Suprapubic skin (tissue), 4 donors: ENCODE measurements at regions not wholly inside any gene's neighbourhood (a gene's known extent, or its start where the extent isn't known, plus 50 kb on each side); places are given as distances from the start of the nearest gene placed in this dataset.

ENCODE experiments used
- DNase-seq, 2 donors: peaks; one replicate each; pipeline ENCODE4 v3.0.0-alpha.2; 2019; ENCODE audit warnings: low spot score in 2 of 2
- H3K27ac ChIP-seq: fragments of 200-600 bp; sonication (generic); one replicate; pipeline ENCODE4 v1.5.1; 2019
- H3K27me3 ChIP-seq: fragments of 200-600 bp; sonication (generic); one replicate; pipeline ENCODE4 v1.5.1; 2019
- H3K36me3 ChIP-seq: fragments of 200-600 bp; sonication (generic); one replicate; pipeline ENCODE4 v1.5.1; 2019
- H3K4me1 ChIP-seq: fragments of 200-600 bp; sonication (generic); one replicate; pipeline ENCODE4 v1.5.1; 2019
- H3K4me3 ChIP-seq: fragments of 200-600 bp; sonication (generic); one replicate; pipeline ENCODE4 v1.5.1; 2019; ENCODE audit warnings: mild to moderate bottlenecking
- H3K9me3 ChIP-seq: fragments of 200-600 bp; sonication (generic); one replicate; pipeline ENCODE4 v1.5.1; 2019
- CTCF ChIP-seq, 2 donors: fragments of 200-600 bp in 1 of 2; fragments of 450-650 bp in 1 of 2; sonication (generic) in 1 of 2; IDR thresholded peaks; one replicate each; pipeline ENCODE4 v1.5.1; 2016 to 2019; ENCODE audit warnings: antibody characterized with exemption in 2 of 2, mild to moderate bottlenecking in 1 of 2, moderate library complexity in 1 of 2
- EP300 ChIP-seq: sonication (generic); formaldehyde crosslinking; IDR thresholded peaks from one replicate; pipeline ENCODE4 v1.6.1; 2017; ENCODE audit warnings: antibody characterized with exemption
- POLR2A ChIP-seq, 2 donors: fragments of 450-650 bp; IDR thresholded peaks; one replicate each; pipeline ENCODE4 v1.6.1; 2017; ENCODE audit warnings: antibody characterized with exemption in 2 of 2, mild to moderate bottlenecking in 2 of 2, moderate library complexity in 2 of 2
- POLR2AphosphoS5 ChIP-seq, 3 donors: sonication (generic); formaldehyde crosslinking; IDR thresholded peaks; one replicate each; pipeline ENCODE4 v1.6.1; 2017; ENCODE audit warnings: antibody characterized with exemption in 3 of 3
- WGBS: methylation state at CpG from one replicate; pipeline ENCODE4 v1.1.5; 2018; 5-methylcytosine and 5-hydroxymethylcytosine counted together

GRCh38 chr2:9762164-9762563 is 81.1 kb upstream of the TAF1B start:
- WGBS: 87% methylated on average over 5 of the region's 5 CpGs
- Histone ChIP-seq H3K9me3 (no peaks in the 10 kb centered on the region), H3K4me1 (peaks cover 64% of the 10 kb centered on the region), H3K27ac (no peak overlapping the region), H3K4me3 (no peak overlapping the region), H3K27me3 (no peaks in the 10 kb centered on the region), H3K36me3 (no peaks in the 10 kb centered on the region)
- TF ChIP-seq CTCF (IDR thresholded peaks at IDR 0.05) (no peak), POLR2A (IDR thresholded peaks at IDR 0.05) (no peak), EP300 (no peak), POLR2AphosphoS5 (IDR thresholded peaks at IDR 0.05) (no peak)
- no peak for DNase-seq

- H3K27ac ChIP-seq: no peak overlapping the region
- 90% methylated on average over 8 of the region's 9 CpGs for WGBS
- no peaks in the 10 kb centered on the region for H3K36me3 ChIP-seq
- peaks cover 56% of the 10 kb centered on the region for H3K4me1 ChIP-seq
- no peaks in the 10 kb centered on the region for H3K27me3 ChIP-seq
- H3K4me3 ChIP-seq: no peak overlapping the region
- TF ChIP-seq CTCF (IDR thresholded peaks at IDR 0.05) (no peak), POLR2A (IDR thresholded peaks at IDR 0.05) (no peak), POLR2AphosphoS5 (IDR thresholded peaks at IDR 0.05) (no peak), EP300 (no peak)
- DNase-seq: no peak
- no peaks in the 10 kb centered on the region for H3K9me3 ChIP-seq
Observed at GRCh38 chr2:9762941-9763340, 80.3 kb upstream of the TAF1B start.

- 69% methylated on average over 7 of the region's 7 CpGs for WGBS
- H3K27ac ChIP-seq: no peak overlapping the region
- peaks cover 50% of the 10 kb centered on the region for H3K4me1 ChIP-seq
- no peaks in the 10 kb centered on the region for H3K9me3 ChIP-seq
- H3K27me3 ChIP-seq: no peaks in the 10 kb centered on the region
- H3K36me3 ChIP-seq: no peaks in the 10 kb centered on the region
- H3K4me3 ChIP-seq: no peak overlapping the region
- TF ChIP-seq EP300 (no peak), POLR2AphosphoS5 (IDR thresholded peaks at IDR 0.05) (no peak), POLR2A (IDR thresholded peaks at IDR 0.05) (no peak), CTCF (IDR thresholded peaks at IDR 0.05) (no peak)
- DNase-seq: peak in 1 of 2 donors; percentile 4
Observed at GRCh38 chr2:9763356-9764152, 79.7 kb upstream of the TAF1B start.

GRCh38 chr2:9764153-9764778 is 79.0 kb upstream of the TAF1B start:
- WGBS: 89% methylated on average over 7 of the region's 7 CpGs
- Histone ChIP-seq H3K36me3 (no peaks in the 10 kb centered on the region), H3K4me3 (no peak overlapping the region), H3K4me1 (peaks cover 49% of the 10 kb centered on the region), H3K27ac (no peak overlapping the region), H3K27me3 (no peaks in the 10 kb centered on the region), H3K9me3 (no peaks in the 10 kb centered on the region)
- TF ChIP-seq EP300 (no peak), POLR2AphosphoS5 (IDR thresholded peaks at IDR 0.05) (no peak), CTCF (IDR thresholded peaks at IDR 0.05) (no peak), POLR2A (IDR thresholded peaks at IDR 0.05) (no peak)
- DNase-seq: peak in 1 of 2 donors; percentile 6
